KMS-11 (cell line): ENCODE measurements at regions not wholly inside any gene's neighbourhood (a gene's known extent, or its start where the extent isn't known, plus 50 kb on each side); places are given as distances from the start of the nearest gene placed in this dataset.
"Not testable (repeated sequence)": the region's sequence is repeated elsewhere in the genome, so short reads cannot be mapped to it uniquely, and the experiment has no call there.

Experiments
- H2AFZ ChIP-seq: fragments of 200-600 bp; sonication (generic); 2 replicates; pipeline ENCODE4 v1.6.1; 2016; ENCODE audit warnings: antibody characterized with exemption, mixed run types, low read depth
- H3K27ac ChIP-seq: fragments of 200-600 bp; sonication (generic); 2 replicates; pipeline ENCODE4 v1.6.1; 2016; ENCODE audit warnings: mild to moderate bottlenecking, mixed run types
- H3K27me3 ChIP-seq: fragments of 200-600 bp; sonication (generic); 2 replicates; pipeline ENCODE4 v1.6.1; 2017; ENCODE audit warnings: mild to moderate bottlenecking, low read depth, mixed run types, moderate library complexity; ENCODE audit not compliant: insufficient read depth
- H3K36me3 ChIP-seq: fragments of 200-600 bp; sonication (generic); 2 replicates; pipeline ENCODE4 v1.6.1; 2017; ENCODE audit warnings: mild to moderate bottlenecking, mixed run types; ENCODE audit not compliant: insufficient read depth
- H3K4me1 ChIP-seq: fragments of 200-600 bp; sonication (generic); 2 replicates; pipeline ENCODE4 v1.6.1; 2016; ENCODE audit warnings: mild to moderate bottlenecking, low read depth, mixed run types; ENCODE audit not compliant: poor library complexity, severe bottlenecking
- H3K4me2 ChIP-seq: fragments of 200-600 bp; sonication (generic); 2 replicates; pipeline ENCODE4 v1.7.0; 2016; ENCODE audit warnings: mild to moderate bottlenecking, mixed run types
- H3K4me3 ChIP-seq: fragments of 200-600 bp; sonication (generic); IDR thresholded peaks from 2 replicates; pipeline ENCODE4 v1.6.1; 2017; ENCODE audit warnings: low read depth, low read length, mixed read lengths; ENCODE audit not compliant: insufficient read depth
- H3K79me2 ChIP-seq: fragments of 200-600 bp; sonication (generic); 2 replicates; pipeline ENCODE4 v1.6.1; 2016; ENCODE audit warnings: low read depth, mixed run types; ENCODE audit not compliant: insufficient read depth
- H3K9ac ChIP-seq: fragments of 200-600 bp; sonication (generic); 2 replicates; pipeline ENCODE4 v1.6.1; 2016; ENCODE audit warnings: mild to moderate bottlenecking, mixed run types
- H4K20me1 ChIP-seq: fragments of 200-600 bp; sonication (generic); 2 replicates; pipeline ENCODE4 v1.6.1; 2016; ENCODE audit warnings: mild to moderate bottlenecking, mixed run types; ENCODE audit not compliant: insufficient read depth
- CTCF ChIP-seq: fragments of 200-600 bp; sonication (generic); conservative IDR thresholded peaks from 2 replicates; pipeline ENCODE4 v1.6.1; 2017; ENCODE audit warnings: low read depth, mild to moderate bottlenecking, antibody characterized with exemption, low read length, moderate library complexity, mixed read lengths

- Histone ChIP-seq H3K27me3 (no peaks in the 10 kb centered on the region), H3K79me2 (no peaks in the 10 kb centered on the region), H3K9ac (no peak overlapping the region), H3K27ac (no peak overlapping the region), H4K20me1 (no peaks in the 10 kb centered on the region), H3K4me3 (no peak overlapping the region), H3K36me3 (no peaks in the 10 kb centered on the region), H3K4me1 (no peaks in the 10 kb centered on the region), H2AFZ (no peak overlapping the region), H3K4me2 (no peak overlapping the region)
- no peak for TF ChIP-seq CTCF
These were observed 86.8 kb downstream of the LSM3 start for GRCh38 chr3:14265246-14265962.

GRCh38 chr3:14266361-14266760, 87.7 kb downstream of the LSM3 start:
- H3K4me1 ChIP-seq, result no peaks in the 10 kb centered on the region
- TF ChIP-seq CTCF, result no peak
- H3K4me2 ChIP-seq, result no peak overlapping the region
- no peak overlapping the region for H2AFZ ChIP-seq
- H3K27ac ChIP-seq, result no peak overlapping the region
- H3K4me3 ChIP-seq, result no peak overlapping the region
- H3K27me3 ChIP-seq, result no peaks in the 10 kb centered on the region
- no peak overlapping the region for H3K9ac ChIP-seq
- H3K79me2 ChIP-seq, result no peaks in the 10 kb centered on the region
- H3K36me3 ChIP-seq, result no peaks in the 10 kb centered on the region
- no peaks in the 10 kb centered on the region for H4K20me1 ChIP-seq

- Histone ChIP-seq H3K9ac (no peak overlapping the region), H3K27me3 (no peaks in the 10 kb centered on the region), H3K79me2 (no peaks in the 10 kb centered on the region), H3K27ac (no peak overlapping the region), H3K4me1 (no peaks in the 10 kb centered on the region), H2AFZ (no peak overlapping the region), H3K36me3 (no peaks in the 10 kb centered on the region), H3K4me3 (no peak overlapping the region), H3K4me2 (no peak overlapping the region), H4K20me1 (no peaks in the 10 kb centered on the region)
- no peak for TF ChIP-seq CTCF
These were observed 89.4 kb downstream of the LSM3 start for GRCh38 chr3:14267976-14268375.

- H3K9ac ChIP-seq, result no peak overlapping the region
- H3K27me3 ChIP-seq, result no peaks in the 10 kb centered on the region
- no peaks in the 10 kb centered on the region for H4K20me1 ChIP-seq
- H3K4me2 ChIP-seq, result no peak overlapping the region
- no peaks in the 10 kb centered on the region for H3K79me2 ChIP-seq
- no peaks in the 10 kb centered on the region for H3K36me3 ChIP-seq
- H3K4me1 ChIP-seq, result no peaks in the 10 kb centered on the region
- no peak overlapping the region for H2AFZ ChIP-seq
- no peak for TF ChIP-seq CTCF
- H3K27ac ChIP-seq, result no peak overlapping the region
- H3K4me3 ChIP-seq, result no peak overlapping the region
These were observed 90.3 kb downstream of the LSM3 start for GRCh38 chr3:14268897-14269296.

- not testable (repeated sequence) for H4K20me1 ChIP-seq, H3K36me3 ChIP-seq, H3K4me3 ChIP-seq, H3K27ac ChIP-seq, H3K79me2 ChIP-seq, H3K27me3 ChIP-seq, H2AFZ ChIP-seq, H3K9ac ChIP-seq, H3K4me1 ChIP-seq, H3K4me2 ChIP-seq
These were observed 93.7 kb downstream of the LSM3 start for GRCh38 chr3:14272041-14272958.

- H3K4me2 ChIP-seq, H2AFZ ChIP-seq, H3K27ac ChIP-seq, H3K27me3 ChIP-seq, H3K4me1 ChIP-seq, H3K9ac ChIP-seq, H3K79me2 ChIP-seq, H3K4me3 ChIP-seq, H4K20me1 ChIP-seq, H3K36me3 ChIP-seq: not testable (repeated sequence)
These were observed 94.4 kb downstream of the LSM3 start for GRCh38 chr3:14272959-14273560.
